ENCODE measurements at regions not wholly inside any gene's neighbourhood (a gene's known extent, or its start where the extent isn't known, plus 50 kb on each side); places are given as distances from the start of the nearest gene placed in this dataset.

GRCh38 chr5:148719605-148720004 lies 65.3 kb upstream of the HTR4 start:
- no peak for TF ChIP-seq CTCF (IDR thresholded peaks at IDR 0.05)
- TF ChIP-seq POLR2A (IDR thresholded peaks at IDR 0.05): no peak
- TF ChIP-seq POLR2AphosphoS5 (IDR thresholded peaks at IDR 0.05): no peak

All from breast epithelium (tissue), 3 donors.